ENCODE measurements at regions not wholly inside any gene's neighbourhood (a gene's known extent, or its start where the extent isn't known, plus 50 kb on each side); places are given as distances from the start of the nearest gene placed in this dataset.

GRCh38 chr10:63801166-63801565 lies 280.0 kb downstream of the REEP3 start:
- TF ChIP-seq POLR2AphosphoS5 (IDR thresholded peaks at IDR 0.05; ENCODE audit: low read depth, low read length) (no peak), POLR2A (IDR thresholded peaks at IDR 0.05; ENCODE audit: low read depth, low read length) (no peak), TAF1 (IDR thresholded peaks at IDR 0.05; ENCODE audit: borderline replicate concordance, low read depth, low read length) (no peak)

All from GM12892 (cell line).